Activated CD4-positive, CD25-positive, alpha-beta regulatory T cell treated with anti-CD3 and anti-CD28 coated beads, Interleukin-2, amount 50 U/mL, for 24 hours (primary cell): ENCODE measurements at regions not wholly inside any gene's neighbourhood (a gene's known extent, or its start where the extent isn't known, plus 50 kb on each side); places are given as distances from the start of the nearest gene placed in this dataset.
"Not testable (repeated sequence)": the region's sequence is repeated elsewhere in the genome, so short reads cannot be mapped to it uniquely, and the experiment has no call there.

Source experiments
- ATAC-seq, 2 donors: fragments of 150-1000 bp; cut with Tn5 transposase; one replicate each; pipeline ENCODE4 v1.10.0; 2021; ENCODE audit warnings: mild to moderate bottlenecking in 1 of 2, moderate library complexity in 1 of 2

DNA sequence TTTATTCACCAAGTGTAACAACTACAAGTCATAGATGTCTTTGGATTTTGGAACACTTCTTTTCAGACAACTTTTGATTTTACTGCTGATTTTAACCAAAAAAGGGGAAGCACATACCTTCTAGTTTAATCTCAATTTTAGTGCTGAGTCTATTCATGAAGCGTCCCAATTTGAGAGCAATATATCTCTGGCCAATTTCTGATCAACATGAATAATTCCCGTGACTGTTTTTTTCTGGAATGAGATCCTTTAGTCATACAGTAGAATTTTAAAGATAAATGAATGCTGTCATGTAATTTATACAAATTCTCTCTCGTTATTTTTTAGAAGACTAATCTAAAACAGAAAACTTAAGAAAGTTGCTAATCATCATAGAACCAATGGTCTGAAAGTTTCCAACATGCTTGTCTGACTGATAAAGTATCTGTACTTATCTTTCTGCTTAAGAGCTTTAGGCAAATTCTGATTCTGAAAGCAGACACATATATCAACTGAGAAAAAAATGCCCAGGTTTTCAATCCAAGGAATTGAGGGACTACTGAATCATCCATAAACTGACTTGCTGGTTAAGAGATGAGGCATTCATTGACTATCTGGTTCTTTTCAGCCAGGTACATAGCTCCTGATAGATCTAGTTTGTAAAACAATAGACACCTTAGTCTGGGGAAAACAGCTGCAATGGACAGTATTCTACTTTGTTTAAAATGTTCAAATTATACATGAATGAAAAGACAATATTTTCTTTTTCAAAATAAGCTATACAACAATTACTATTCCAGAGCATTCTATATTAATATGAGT is 657.5 kb downstream of the RFPL4B start:
- no peak for ATAC-seq

DNA sequence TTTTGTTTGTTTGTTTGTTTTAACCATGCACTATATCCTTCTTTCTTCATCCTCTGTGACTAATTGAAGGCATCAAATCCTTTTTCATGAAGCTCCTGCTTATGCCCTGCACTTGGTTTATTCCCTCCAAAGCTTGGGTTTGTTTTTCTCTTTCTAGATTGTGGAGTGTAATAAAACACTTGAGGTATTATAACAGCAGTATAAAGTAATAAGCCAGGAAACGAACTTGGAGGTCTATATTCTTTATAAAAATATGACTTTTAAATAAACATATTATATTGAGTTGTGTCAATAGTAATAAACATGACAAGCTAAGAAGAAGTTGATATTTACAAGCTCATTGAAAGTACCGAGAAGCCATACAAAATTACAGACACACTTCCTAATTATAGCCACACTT is 659.4 kb downstream of the RFPL4B start:
- ATAC-seq, result no peak

DNA sequence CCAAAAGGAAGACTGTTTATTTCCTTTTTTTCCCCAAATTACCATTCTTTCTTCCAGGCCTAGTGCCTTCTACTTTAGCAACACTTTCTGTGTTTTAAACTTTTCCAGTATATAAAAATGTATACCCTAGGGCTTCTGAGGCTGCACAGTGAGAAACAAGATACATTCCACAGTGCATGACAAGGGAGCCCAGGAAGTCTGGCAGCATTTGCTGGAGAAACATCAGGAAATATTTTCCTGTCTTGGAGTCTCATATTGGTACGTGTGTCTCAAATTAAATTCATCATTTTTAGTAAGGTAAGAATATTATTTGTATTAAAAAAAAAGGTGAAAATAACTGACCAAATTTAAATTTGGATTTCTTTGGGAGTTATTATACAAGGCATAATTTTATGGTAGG is 662.6 kb downstream of the RFPL4B start:
- no peak for ATAC-seq

DNA sequence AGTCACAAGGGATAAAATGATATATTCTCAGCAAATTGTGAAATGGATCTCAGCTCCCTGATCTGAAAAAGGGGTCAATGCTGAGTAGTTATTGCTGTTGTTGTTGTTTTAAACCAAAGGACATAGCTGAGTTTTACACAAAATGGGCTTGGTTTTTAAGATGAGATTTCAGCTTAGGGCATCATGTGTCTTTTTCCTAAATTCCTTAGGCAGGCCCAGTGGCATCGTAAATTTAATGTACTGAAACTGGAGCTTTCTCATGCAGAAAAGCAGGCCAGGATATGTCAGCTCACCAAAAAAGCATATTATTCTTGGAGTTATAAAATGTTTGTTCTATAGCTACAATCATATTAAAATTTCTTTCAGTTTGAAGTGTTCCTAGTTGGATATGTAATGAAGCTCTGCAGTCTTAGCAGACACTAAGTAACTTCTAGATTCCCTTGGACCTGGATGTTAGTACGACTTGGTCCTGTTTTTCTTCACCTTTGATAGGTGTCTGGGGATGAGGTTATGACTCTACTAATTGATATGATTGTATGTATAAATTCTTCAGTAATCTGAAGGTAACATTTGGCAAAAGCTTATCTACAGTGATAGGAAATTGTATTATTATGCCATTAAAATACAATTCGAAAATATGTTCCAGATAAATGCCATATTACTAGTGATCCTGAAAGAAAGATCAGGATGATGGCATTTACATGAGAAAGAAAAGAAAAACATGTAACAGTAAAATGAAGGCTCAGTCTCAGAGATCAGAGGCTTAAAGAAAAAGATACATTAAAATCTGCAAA is 663.3 kb downstream of the RFPL4B start:
- no peak for ATAC-seq

DNA sequence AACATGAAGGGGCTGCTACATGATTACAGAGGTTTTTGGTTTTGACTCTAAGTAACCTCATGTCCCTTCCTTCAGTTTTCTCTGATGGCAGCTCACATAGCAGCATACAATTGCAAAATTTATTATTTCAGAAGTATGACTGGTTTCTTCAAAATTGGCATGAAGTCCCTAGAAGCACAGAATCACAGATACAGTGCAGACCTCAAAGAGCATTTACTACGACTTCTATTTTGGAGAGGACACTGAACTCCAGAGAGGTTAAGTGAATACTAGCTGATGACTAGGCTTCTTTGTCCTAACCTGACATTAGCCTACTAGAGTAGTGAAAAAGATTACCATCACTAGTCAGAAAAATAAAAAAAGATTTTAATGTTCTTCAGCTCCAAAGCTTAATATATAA is 664.3 kb downstream of the RFPL4B start:
- no peak for ATAC-seq

DNA sequence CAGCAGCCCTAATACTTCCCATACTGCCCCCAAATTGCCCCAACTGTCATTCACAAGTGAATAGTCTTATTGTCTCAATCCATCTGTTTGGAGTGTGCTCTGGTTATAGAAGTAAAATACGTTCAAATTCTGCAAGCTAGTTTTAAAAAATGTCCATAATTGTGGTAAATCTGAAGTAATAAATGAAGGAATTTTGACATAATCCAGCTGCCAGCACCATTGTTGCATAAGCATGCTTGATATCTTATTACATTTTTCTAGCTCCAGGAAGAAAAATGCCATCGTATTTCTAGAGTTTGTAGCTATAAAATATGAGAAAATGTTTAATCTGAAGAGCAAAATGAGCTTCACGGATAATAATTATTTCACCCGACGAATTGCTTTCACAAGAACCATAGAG is 664.7 kb downstream of the RFPL4B start:
- ATAC-seq, result no peak

DNA sequence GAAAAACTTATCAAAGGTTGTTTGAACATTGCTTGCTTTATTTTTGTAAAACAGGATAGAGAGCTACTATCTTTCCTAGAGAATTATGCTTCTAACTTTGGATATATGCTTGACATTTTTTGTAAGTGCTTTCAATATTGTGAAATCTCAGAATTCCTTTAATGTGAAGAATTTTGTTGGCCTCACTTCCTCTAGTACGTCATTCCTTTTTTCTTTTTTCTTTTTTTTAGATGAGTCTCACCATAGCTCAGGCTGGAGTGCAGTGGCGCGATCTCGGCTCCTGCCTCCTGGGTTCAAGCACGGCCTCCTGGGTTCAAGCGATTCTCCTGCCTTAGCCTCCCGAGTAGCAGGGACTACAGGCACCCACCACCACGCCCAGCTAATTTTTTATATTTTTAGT is 668.1 kb downstream of the RFPL4B start:
- no peak for ATAC-seq

DNA sequence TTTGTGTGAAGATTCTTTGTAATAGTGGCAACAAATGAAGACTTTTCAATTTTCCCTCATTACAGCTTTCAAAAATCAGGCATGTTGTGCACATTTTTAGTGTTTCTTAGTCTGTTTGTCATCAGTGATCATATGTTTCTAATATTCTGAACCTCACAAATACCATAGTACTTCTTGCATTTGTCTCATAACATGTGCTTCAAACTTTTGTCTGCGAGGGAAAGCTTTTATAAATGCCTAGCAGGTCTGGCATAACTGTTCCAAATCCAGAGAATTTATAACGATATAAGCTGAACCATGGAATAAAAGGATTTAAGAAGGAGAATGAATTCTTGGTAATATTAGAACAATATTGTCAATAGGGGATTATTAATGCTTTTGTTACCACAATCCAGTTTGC is 670.2 kb downstream of the RFPL4B start:
- no peak for ATAC-seq

DNA sequence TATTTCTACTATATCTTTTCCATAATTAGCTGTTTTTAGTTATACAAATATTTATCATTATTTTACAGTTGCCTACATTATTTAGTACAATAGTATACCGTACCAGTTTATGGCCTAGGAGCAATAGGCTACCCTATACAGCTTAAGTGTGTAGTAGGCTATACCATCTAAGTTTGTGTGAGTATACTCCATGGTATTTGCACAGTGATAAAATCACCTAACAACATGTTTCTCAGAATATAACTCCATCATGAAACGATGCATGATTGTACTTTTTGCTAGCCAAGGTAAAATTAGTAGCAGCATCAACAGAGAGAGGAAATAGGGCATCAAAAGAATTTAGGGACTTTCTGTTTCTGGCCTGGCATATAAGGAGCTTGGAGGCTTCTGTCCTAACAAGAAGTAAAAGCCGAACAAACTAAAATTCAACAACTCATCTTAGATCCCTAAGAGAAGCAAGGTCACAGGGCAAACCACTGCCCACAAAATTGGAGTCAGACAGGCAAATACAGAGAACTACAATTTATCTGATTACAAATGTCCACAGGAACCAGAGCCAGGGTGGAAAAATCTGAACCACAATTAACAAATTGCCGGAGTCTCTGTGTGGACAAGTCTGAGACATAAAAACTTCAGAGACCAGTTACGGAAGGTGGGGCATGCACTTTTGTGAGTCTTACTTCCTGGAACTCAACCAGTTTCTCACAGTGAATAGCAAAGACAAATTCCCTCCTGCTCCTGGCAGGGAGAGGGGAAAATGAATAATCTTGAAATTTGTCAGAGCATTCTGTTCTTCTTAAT is 671.4 kb downstream of the RFPL4B start:
- ATAC-seq, result no peak

DNA sequence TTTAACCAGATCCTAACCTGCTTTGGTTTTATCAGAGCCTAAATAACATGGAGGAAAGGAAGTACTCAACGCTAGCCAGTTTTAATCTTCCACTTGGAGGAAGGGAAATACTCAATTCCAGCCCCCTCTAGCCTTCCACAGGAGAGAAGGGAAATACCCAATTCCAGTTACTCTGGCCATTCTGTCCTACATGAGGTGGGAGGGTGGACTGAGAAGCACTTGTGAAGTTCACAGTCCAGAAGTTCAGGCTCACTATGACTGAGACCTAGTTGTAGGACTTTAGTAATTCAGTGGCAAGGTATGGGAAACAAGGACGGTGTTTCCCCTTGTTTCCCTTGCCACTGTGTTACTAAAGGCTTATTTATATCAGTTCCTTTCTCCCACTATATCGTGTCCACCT is 672.0 kb downstream of the RFPL4B start:
- no peak for ATAC-seq

DNA sequence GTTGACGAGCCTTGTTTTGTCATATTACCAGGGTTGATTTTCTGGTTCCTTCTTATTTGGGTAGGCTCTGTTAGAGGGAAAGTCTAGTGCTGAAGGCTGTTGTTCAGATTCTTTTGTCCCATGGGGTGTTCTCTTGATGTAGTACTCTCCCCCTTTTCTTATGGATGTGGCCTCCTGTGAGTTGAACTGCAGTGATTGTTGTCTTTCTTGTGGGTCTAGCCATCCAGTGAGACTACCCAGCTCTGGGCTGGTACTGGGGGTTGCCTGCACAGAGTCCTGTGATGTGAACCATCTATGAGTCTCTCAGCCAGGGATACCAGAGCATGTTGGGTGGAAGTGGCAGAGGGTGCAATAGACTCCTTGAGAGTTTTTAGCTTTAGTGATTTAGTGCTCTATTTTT is 680.6 kb downstream of the RFPL4B start:
- no peak for ATAC-seq

DNA sequence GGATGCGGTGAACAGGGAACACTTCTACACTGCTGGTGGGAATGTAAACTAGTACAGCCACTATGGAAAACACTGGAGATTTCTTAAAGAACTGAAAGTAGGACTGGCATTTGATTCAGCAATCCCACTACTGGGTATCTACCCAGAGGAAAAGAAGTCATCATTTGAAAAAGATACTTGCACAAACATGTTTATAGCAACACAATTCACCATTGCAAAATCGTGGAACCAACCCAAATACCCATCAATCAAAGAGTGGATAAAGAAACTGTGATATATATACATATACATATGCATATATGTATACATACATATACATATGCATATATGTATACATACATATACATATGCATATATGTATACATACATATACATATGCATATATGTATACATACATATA is 682.0 kb downstream of the RFPL4B start:
- ATAC-seq, result not testable (repeated sequence)

DNA sequence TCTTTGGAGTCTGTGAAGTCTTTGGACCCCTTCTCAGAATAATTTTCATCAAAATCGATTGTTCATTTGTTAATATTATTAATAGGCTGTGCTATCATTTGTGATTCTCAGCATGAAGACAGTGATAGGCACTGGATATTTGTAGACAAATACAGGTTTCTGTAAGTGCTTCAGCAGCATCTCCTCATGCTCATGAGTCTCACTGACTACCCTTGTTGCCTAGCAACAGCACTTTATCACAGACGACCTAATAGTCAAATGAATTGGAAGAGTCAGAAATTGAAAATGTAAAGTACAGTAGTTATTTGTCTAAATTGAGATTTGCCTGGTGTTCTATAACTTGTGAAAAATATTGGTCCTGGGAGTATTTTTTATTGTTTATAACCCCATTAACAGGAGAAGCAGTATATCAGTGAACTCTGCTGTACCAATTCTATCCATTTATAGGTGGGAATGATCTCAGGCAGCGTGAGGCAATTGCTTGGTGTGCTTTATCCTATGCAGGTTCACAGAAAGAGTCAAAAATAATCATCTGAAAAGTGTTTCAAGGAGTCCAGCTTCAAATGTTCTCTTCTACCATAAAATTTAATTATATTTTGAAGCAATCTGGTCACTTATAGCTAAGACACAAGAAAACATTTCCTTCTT is 684.6 kb downstream of the RFPL4B start:
- no peak for ATAC-seq

DNA sequence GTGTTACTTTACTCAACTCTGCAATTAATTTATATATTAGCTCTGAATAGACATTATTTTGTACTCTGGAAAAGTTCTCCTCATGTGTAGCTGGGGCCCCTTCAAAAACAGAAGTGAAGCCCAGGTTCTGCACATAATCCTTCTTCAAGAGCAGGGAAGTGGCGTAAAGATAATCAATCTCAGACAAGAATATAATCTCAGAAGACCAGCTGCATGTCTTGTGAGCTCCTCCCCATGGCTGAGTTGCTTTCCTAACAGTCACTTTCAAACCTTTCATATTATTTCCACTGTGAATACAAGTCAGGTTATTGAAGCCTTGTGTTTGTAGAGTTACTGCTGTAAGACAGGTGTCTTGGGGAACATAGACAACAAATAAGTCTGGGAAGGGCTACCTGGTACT is 691.9 kb downstream of the RFPL4B start:
- ATAC-seq, result no peak

DNA sequence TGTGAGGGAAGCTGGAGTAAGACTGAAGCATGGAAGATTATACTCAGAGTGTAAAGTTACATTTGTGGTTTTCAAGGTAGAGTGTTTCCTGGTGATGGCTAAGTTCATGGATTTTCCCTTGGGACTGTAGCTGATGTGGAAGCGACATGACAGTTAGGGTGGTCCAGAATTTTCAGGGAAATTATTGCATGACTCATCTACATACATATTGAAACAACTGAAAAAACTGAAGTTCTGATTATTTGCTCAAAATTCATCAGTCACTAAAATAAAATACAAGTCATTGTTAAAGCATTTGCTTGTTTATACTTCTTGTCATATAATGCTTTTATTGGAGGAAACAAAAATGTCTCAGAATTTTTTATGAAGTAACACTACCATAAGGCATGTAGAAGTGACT is 700.0 kb downstream of the RFPL4B start:
- ATAC-seq, result no peak

DNA sequence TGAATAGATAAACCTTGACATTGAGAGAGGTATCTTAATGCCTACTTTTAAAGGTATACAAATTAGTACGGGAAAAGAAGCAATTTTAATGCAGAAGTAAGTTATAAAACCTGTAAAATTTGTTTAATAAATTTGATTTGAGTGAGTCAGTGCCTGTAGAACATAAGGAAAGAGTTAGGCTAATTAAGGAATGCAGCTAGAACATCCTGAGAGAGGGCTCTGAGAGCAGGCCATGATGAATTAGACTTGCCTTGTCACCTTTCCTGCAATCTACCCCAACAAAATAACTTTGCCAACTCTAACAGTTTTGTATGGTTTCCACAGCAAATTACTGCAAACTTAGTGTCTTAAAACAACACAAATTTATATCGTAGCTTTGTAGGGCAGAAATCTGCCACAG is 700.8 kb downstream of the RFPL4B start:
- ATAC-seq, result no peak

DNA sequence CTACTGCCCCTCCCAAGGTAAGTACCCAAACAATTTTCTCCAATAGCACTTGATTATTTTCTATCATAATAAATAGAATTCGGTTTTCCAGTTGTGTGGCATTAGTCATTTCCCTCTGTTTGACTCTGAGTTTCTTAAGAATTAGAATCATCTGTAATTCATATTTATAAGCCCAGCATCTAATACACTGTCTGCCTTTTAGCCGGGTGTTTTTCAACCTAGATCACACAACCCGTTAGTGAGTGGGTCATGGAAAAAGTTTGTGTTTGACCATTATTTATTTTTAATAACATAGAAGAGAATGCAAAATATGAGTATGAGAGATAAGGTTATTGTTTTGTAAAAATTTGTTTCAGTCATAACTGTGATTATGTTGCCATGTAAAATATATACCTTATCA is 701.6 kb downstream of the RFPL4B start:
- no peak for ATAC-seq

DNA sequence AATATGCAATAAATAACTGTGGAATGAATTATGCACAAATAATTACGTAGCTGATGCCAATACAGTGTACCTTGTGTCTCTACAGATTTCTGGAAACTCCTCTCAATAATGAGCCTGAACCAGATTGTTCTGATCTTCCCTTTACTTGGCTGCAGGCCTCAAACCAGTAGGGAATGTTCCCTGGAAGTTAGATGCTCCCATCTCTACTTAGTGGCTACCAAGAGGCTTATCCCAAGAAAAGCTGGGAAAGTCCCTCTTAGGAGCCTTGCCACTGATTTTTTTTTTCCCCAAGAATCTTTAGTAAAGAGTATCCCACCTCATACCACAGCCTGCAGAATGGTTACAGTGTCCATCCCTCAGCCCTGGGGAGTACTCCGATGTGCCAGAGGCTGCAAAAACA is 702.1 kb downstream of the RFPL4B start:
- ATAC-seq, result no peak

DNA sequence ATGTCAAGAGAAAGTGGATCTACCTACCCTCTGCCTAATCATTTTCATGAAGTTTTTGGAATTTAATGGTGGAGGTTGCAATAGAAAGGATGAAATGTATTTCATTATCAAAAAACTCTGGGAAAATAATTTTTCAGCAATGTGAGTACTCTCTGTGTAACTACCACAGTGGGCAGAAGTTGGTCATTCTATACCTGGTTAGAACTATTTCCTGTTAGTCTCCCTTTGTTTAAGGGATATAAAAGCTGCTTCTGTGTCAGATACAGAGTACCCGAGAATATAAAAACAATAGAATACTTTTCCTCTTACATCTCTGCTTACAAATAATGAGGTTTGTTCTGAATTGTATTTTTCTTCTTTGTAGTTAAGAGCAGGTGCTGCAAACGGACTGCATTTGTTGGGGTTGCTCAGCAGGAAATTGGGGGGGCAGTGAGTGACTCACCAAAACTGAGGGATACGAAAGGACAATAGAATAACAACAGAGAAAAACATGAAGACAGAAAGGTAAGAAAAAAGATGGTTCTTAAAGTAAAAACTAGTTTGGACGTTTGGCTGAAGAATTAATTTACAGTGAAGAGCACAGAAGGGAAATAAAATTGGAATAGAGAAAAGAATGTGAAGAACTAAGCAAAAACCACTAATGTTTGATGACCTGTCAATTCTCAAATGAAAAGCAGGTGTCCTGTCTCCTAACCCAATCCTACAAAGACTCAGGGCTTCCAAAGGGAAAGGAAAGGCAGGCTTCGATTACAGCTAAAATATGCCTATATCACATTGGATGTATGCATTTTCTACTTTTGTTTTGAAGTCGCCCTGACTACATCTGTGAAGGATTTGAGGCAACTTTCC is 703.1 kb downstream of the RFPL4B start:
- no peak for ATAC-seq

DNA sequence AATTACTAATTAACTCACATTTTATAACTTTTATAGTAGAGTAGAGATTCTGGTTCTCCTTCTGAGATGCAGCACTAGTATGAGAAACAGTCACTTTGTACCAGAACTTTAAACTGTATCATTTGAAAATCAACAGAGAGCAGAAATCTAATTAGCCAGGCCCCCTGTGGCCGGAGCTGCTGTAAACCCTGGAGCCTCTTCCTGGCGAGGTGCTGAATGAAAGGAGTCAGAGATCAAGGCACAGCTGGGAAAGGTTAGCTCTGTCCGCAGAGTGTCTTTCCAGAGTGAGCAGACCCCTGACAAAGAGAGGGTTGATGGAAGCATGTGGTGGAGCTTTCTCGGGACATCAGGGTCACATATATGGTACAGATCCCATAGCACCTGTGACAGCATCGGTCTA is 703.8 kb downstream of the RFPL4B start:
- ATAC-seq, result no peak

DNA sequence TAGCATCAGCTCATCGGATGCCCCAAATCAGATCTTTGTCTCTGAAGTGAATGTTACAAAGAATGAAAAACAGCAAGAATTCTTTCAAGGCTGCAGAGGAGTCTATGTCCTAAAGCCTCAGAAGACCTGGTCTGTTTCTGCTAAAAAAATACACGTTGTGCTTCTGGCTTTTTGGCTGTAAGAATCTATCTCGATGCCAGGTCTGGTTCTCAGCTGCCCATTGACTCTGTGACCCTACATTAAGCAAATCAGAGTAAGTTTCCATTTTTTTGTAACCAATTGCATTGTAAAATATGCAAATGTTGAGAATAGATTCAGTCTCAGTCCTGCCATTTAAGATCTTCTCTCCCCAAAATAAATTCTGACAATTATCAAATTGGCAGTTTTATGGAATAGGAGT is 705.4 kb downstream of the RFPL4B start:
- ATAC-seq, result no peak

DNA sequence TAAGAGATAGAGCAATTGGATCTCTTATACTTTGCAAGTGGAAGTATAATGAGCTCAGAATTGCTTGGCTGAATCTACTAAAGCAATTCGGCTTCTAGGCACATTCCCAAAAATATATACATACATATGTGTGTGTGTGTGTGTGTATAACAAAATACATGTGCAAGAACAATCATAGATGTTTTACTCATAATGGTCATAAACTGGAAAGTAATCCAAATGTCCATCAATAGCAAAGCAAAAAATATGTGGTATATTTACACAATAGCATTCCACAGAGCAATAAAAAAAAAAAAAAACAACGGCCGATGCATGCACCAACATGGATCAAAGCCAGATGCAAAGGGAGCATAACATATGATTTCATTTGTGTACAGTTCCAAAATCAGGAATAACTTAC is 707.9 kb downstream of the RFPL4B start:
- ATAC-seq, result no peak
